CD4-positive, alpha-beta memory T cell (primary cell): ENCODE measurements at regions not wholly inside any gene's neighbourhood (a gene's known extent, or its start where the extent isn't known, plus 50 kb on each side); places are given as distances from the start of the nearest gene placed in this dataset.

Experiments
- CTCF ChIA-PET: fragments of 350-600 bp; sonication (Branson Sonifier 250); formaldehyde crosslinking; loops from one replicate; lab custom pipeline; 2021; ENCODE audit warnings: inconsistent platforms; ENCODE audit not compliant: partially characterized antibody; lab: Charles Lee
- POLR2A ChIA-PET: fragments of 350-600 bp; sonication (Branson Sonifier 250); formaldehyde crosslinking; loops from one replicate; lab custom pipeline; 2021; ENCODE audit not compliant: partially characterized antibody; lab: Charles Lee
- DNase-seq, 5 donors: peaks; one replicate each; pipeline versions ENCODE4 v3.0.0 to v3.0.0-alpha.2; 2020 to 2022; ENCODE audit warnings: mixed read lengths in 1 of 5
- H3K27ac ChIP-seq: one replicate; pipeline ENCODE4 v1.7.0; 2013; ENCODE audit warnings: low read depth, low read length
- H3K27me3 ChIP-seq: 2 replicates; pipeline ENCODE4 v1.7.0; 2013; ENCODE audit warnings: mild to moderate bottlenecking, low read length, moderate library complexity; ENCODE audit not compliant: insufficient read depth
- H3K36me3 ChIP-seq: 2 replicates; pipeline ENCODE4 v1.7.0; 2013; ENCODE audit warnings: mild to moderate bottlenecking, low read length, moderate library complexity; ENCODE audit not compliant: insufficient read depth
- H3K4me1 ChIP-seq: 2 replicates; pipeline ENCODE4 v1.7.0; 2013; ENCODE audit warnings: mild to moderate bottlenecking, low read length, moderate library complexity; ENCODE audit not compliant: insufficient read depth
- H3K4me3 ChIP-seq, 2 donors: one replicate each; pipeline ENCODE4 v1.7.0; 2013; ENCODE audit warnings: low read length in 2 of 2, mild to moderate bottlenecking in 1 of 2
- H3K9me3 ChIP-seq, 2 donors: one replicate each; pipeline ENCODE4 v1.7.0; 2013; ENCODE audit warnings: low read length in 2 of 2, control low read depth in 1 of 2; ENCODE audit not compliant: control insufficient read depth in 1 of 2
- H3K27ac Mint-ChIP-seq, 7 donors: one replicate each; pipeline ENCODE4 v1.8.0; 2020 to 2021; ENCODE audit warnings: mixed read lengths in 7 of 7, mild to moderate bottlenecking in 6 of 7, inconsistent platforms in 3 of 7, moderate library complexity in 3 of 7
- H3K27me3 Mint-ChIP-seq, 2 donors: one replicate each; pipeline ENCODE4 v1.8.0; 2020 to 2021; ENCODE audit warnings: mixed read lengths in 2 of 2
- H3K36me3 Mint-ChIP-seq, 2 donors: one replicate each; pipeline ENCODE4 v1.8.0; 2020 to 2021; ENCODE audit warnings: mixed read lengths in 2 of 2, inconsistent platforms in 1 of 2, mild to moderate bottlenecking in 1 of 2
- H3K4me1 Mint-ChIP-seq, 4 donors: one replicate each; pipeline ENCODE4 v1.8.0; 2020 to 2021; ENCODE audit warnings: mixed read lengths in 4 of 4, mild to moderate bottlenecking in 1 of 4
- H3K4me3 Mint-ChIP-seq, 8 donors: one replicate each; pipeline ENCODE4 v1.8.0; 2020 to 2021; ENCODE audit warnings: mixed read lengths in 8 of 8, mild to moderate bottlenecking in 7 of 8, moderate library complexity in 6 of 8, inconsistent platforms in 3 of 8
- H3K9me3 Mint-ChIP-seq, 8 donors: one replicate each; pipeline ENCODE4 v1.8.0; 2020 to 2021; ENCODE audit warnings: mixed read lengths in 8 of 8, mild to moderate bottlenecking in 5 of 8, inconsistent platforms in 3 of 8, moderate library complexity in 1 of 8
- intact Hi-C: fragments of 100-400 bp; cut with micrococcal nuclease; formaldehyde crosslinking; loops from one replicate; pipeline ENCODE4 v1.15.1; 2023

GRCh38 chr16:50996830-50997186 is 154.3 kb downstream of the SALL1 start:
- H3K9me3 Mint-ChIP-seq, result peaks cover 0 to 4% (median 0%) of the 10 kb centered on the region in 8 donors
- Histone ChIP-seq H3K9me3 (no peaks in the 10 kb centered on the region), H3K36me3 (no peaks in the 10 kb centered on the region), H3K27ac (no peak overlapping the region), H3K4me1 (no peaks in the 10 kb centered on the region), H3K4me3 (no peak overlapping the region), H3K27me3 (no peaks in the 10 kb centered on the region)
- H3K27me3 Mint-ChIP-seq, result peaks cover 0 to 7% of the 10 kb centered on the region in 2 donors
- ChIA-PET CTCF (no interaction called here), POLR2A (no interaction called here)
- no peak for DNase-seq
- no peak overlapping the region for H3K27ac Mint-ChIP-seq
- no peaks in the 10 kb centered on the region for H3K4me1 Mint-ChIP-seq
- no peak overlapping the region for H3K4me3 Mint-ChIP-seq
- intact Hi-C loops, result no loop called here
- H3K36me3 Mint-ChIP-seq, result no peaks in the 10 kb centered on the region

DNA sequence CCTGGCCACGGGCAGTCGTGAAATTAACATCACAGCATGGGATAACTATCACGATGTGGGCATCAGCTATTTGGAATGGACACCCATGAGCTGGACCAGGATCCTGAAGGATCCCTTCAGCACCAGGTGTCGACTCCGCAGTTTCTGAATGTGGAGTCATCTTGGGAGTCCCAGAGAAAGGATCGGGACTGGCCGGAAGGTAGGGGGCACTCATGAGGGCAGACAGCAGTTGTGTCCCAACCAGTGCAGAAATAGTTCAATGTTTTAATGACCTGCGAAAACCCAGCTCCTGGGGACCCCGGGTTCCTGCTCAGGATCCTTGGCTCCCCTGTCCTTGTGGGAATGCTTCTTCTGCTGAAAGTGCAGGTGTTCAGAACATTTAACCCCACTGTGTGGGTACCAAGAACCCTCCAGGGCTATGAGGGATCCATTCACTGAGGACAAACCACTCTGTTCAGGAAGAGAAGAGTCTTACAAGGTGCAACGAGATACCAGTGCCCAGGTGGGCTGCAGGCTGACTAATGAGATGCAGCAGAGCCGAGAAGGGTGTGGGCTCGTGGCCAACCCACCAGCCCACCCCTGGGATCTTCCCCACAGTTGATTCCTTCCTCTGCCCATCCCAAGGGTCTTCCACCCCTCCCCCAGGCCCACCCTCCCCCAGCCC is 154.8 kb downstream of the SALL1 start:
- ChIA-PET POLR2A (no interaction called here), CTCF (no interaction called here)

DNA sequence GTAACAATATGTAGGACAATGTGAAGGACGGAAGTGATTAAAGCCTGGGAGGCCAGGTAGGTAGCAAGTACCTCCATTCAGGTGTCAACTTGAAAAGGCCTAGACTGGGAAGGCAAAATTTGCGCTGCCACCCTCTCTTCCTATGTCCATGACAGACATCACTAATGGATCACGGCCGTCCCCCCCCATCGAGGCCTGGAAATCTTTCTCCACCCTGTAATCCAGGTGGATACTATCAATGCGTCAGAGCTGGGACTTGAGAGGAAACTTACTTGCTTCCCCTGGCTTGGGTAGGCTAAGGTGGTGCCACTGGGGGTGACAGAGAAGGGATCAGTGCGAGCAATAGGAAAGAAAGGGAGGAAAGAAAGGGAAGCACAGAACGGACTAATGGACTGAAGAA is 156.1 kb downstream of the SALL1 start:
- Histone ChIP-seq H3K9me3 (no peaks in the 10 kb centered on the region), H3K27me3 (no peaks in the 10 kb centered on the region), H3K36me3 (no peaks in the 10 kb centered on the region), H3K4me1 (no peaks in the 10 kb centered on the region), H3K4me3 (no peak overlapping the region), H3K27ac (no peak overlapping the region)
- no peak for DNase-seq
- Mint-ChIP-seq H3K4me1 (no peaks in the 10 kb centered on the region), H3K27ac (no peak overlapping the region), H3K9me3 (peaks cover 0 to 4% (median 0%) of the 10 kb centered on the region in 8 donors), H3K36me3 (no peaks in the 10 kb centered on the region), H3K4me3 (no peak overlapping the region), H3K27me3 (peaks cover 0 to 6% of the 10 kb centered on the region in 2 donors)
- POLR2A ChIA-PET, result no interaction called here
- intact Hi-C loops, result no loop called here
- CTCF ChIA-PET, result no interaction called here

More for the DNA sequence above, 154.8 kb downstream of the SALL1 start:
- intact Hi-C loops, result no loop called here
- H3K27me3 Mint-ChIP-seq, result peaks cover 0 to 6% of the 10 kb centered on the region in 2 donors
- Histone ChIP-seq H3K36me3 (no peaks in the 10 kb centered on the region), H3K27me3 (no peaks in the 10 kb centered on the region), H3K9me3 (no peaks in the 10 kb centered on the region), H3K27ac (no peak overlapping the region), H3K4me1 (no peaks in the 10 kb centered on the region), H3K4me3 (no peak overlapping the region)
- peaks cover 0 to 4% (median 0%) of the 10 kb centered on the region in 8 donors for H3K9me3 Mint-ChIP-seq
- no peak overlapping the region for H3K27ac Mint-ChIP-seq
- H3K36me3 Mint-ChIP-seq, result no peaks in the 10 kb centered on the region
- DNase-seq, result no peak
- H3K4me1 Mint-ChIP-seq, result no peaks in the 10 kb centered on the region
- H3K4me3 Mint-ChIP-seq, result no peak overlapping the region

- no peaks in the 10 kb centered on the region for H3K4me1 Mint-ChIP-seq
- H3K27me3 Mint-ChIP-seq, result peaks cover under 1 to 6% of the 10 kb centered on the region in 2 donors
- DNase-seq, result no peak
- CTCF ChIA-PET, result no interaction called here
- no peaks in the 10 kb centered on the region for H3K9me3 ChIP-seq
- no peak overlapping the region for H3K4me3 ChIP-seq
- peaks cover 0 to 8% (median under 1%) of the 10 kb centered on the region in 8 donors for H3K9me3 Mint-ChIP-seq
- intact Hi-C loops, result no loop called here
- no peak overlapping the region for H3K4me3 Mint-ChIP-seq
- H3K4me1 ChIP-seq, result no peaks in the 10 kb centered on the region
- no peaks in the 10 kb centered on the region for H3K36me3 ChIP-seq
- no peaks in the 10 kb centered on the region for H3K36me3 Mint-ChIP-seq
- POLR2A ChIA-PET, result no interaction called here
- no peak overlapping the region for H3K27ac ChIP-seq
- no peak overlapping the region for H3K27ac Mint-ChIP-seq
- no peaks in the 10 kb centered on the region for H3K27me3 ChIP-seq
These were observed 158.6 kb downstream of the SALL1 start for GRCh38 chr16:50992350-50993032.

DNA sequence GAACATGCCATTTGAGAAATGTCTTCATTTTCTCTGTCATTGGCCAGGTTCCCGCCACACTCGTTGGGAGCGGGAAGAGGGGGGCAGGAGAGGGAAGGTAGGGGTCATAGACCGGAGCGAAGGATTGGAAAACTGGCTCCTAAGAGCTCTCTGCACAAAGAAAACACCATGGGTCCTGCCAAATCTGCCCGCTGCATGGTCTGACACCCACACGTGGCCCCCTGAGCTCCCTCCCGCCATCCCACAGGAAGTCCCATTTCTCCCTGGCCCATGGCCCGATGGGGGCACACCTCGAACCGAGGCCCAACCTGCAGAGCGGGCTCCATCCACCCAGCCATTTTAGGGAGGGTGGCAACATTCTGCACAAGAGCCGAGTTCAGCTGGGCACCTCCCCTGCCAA is 159.6 kb downstream of the SALL1 start:
- CTCF ChIA-PET, result no interaction called here
- Histone ChIP-seq H3K36me3 (no peaks in the 10 kb centered on the region), H3K4me1 (no peaks in the 10 kb centered on the region), H3K9me3 (no peaks in the 10 kb centered on the region), H3K27ac (no peak overlapping the region), H3K4me3 (no peak overlapping the region), H3K27me3 (no peaks in the 10 kb centered on the region)
- Mint-ChIP-seq H3K4me3 (no peak overlapping the region), H3K4me1 (no peaks in the 10 kb centered on the region), H3K27me3 (peaks cover 2 to 6% of the 10 kb centered on the region in 2 donors), H3K36me3 (no peaks in the 10 kb centered on the region), H3K9me3 (peaks cover 0 to 8% (median 2%) of the 10 kb centered on the region in 8 donors), H3K27ac (no peak overlapping the region)
- no peak for DNase-seq
- POLR2A ChIA-PET, result no interaction called here
- intact Hi-C loops, result no loop called here

- no peak for DNase-seq
- H3K27me3 ChIP-seq, result no peaks in the 10 kb centered on the region
- no peaks in the 10 kb centered on the region for H3K9me3 ChIP-seq
- intact Hi-C loops, result no loop called here
- CTCF ChIA-PET, result no interaction called here
- H3K36me3 Mint-ChIP-seq, result no peaks in the 10 kb centered on the region
- H3K4me1 ChIP-seq, result no peaks in the 10 kb centered on the region
- peaks cover 2 to 6% of the 10 kb centered on the region in 2 donors for H3K27me3 Mint-ChIP-seq
- no peaks in the 10 kb centered on the region for H3K4me1 Mint-ChIP-seq
- no peak overlapping the region for H3K4me3 Mint-ChIP-seq
- H3K9me3 Mint-ChIP-seq, result peaks cover 0 to 8% (median 2%) of the 10 kb centered on the region in 8 donors
- POLR2A ChIA-PET, result no interaction called here
- no peak overlapping the region for H3K4me3 ChIP-seq
- no peak overlapping the region for H3K27ac ChIP-seq
- H3K36me3 ChIP-seq, result no peaks in the 10 kb centered on the region
- no peak overlapping the region for H3K27ac Mint-ChIP-seq
These were observed 160.1 kb downstream of the SALL1 start for GRCh38 chr16:50991006-50991405.

- no peak overlapping the region for H3K27ac Mint-ChIP-seq
- POLR2A ChIA-PET, result no interaction called here
These were observed 162.0 kb downstream of the SALL1 start for GRCh38 chr16:50989047-50989446.

More at GRCh38 chr16:50989047-50989446, 162.0 kb downstream of the SALL1 start:
- Histone ChIP-seq H3K27ac (no peak overlapping the region), H3K9me3 (no peaks in the 10 kb centered on the region), H3K27me3 (no peaks in the 10 kb centered on the region), H3K4me1 (no peaks in the 10 kb centered on the region), H3K4me3 (no peak overlapping the region), H3K36me3 (no peaks in the 10 kb centered on the region)
- intact Hi-C loops, result no loop called here
- Mint-ChIP-seq H3K4me1 (no peaks in the 10 kb centered on the region), H3K4me3 (no peak overlapping the region), H3K36me3 (no peaks in the 10 kb centered on the region), H3K9me3 (peaks cover 0 to 4% (median 1%) of the 10 kb centered on the region in 8 donors), H3K27me3 (peaks cover 4 to 6% of the 10 kb centered on the region in 2 donors)
- no peak for DNase-seq
- CTCF ChIA-PET, result no interaction called here
